G401.6 (cell line): ENCODE measurements at regions not wholly inside any gene's neighbourhood (a gene's known extent, or its start where the extent isn't known, plus 50 kb on each side); places are given as distances from the start of the nearest gene placed in this dataset.
"Not testable (repeated sequence)": the region's sequence is repeated elsewhere in the genome, so short reads cannot be mapped to it uniquely, and the experiment has no call there.

Experiments used
- FAIRE-seq: peaks from 2 replicates; lab custom pipeline; 2012; peaks lifted over from hg19 to GRCh38; lab: Jason Lieb, UNC

DNA sequence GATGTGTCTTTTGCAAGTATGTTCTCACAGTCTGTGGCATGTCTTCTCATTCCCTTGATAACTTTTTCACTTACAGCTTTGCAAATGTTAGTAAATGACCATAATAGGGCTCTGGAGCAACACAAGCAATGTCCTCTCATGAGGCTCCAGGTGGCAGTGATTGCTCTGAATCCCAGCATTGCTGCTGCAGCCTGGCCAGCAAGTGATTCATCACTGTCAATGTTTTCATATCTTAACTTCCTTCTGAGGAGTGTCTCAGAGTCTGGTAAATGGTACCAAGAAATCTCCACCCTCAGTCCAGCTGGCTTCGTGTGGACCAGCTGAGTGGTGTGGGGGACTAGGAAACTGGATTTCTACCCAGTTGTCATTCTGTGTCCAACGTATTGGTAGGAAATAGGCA is 139.6 kb downstream of the MYLK4 start:
- no peak for FAIRE-seq

- no peak for FAIRE-seq
Observed at GRCh38 chr6:2608503-2608902, 142.2 kb downstream of the MYLK4 start.

DNA sequence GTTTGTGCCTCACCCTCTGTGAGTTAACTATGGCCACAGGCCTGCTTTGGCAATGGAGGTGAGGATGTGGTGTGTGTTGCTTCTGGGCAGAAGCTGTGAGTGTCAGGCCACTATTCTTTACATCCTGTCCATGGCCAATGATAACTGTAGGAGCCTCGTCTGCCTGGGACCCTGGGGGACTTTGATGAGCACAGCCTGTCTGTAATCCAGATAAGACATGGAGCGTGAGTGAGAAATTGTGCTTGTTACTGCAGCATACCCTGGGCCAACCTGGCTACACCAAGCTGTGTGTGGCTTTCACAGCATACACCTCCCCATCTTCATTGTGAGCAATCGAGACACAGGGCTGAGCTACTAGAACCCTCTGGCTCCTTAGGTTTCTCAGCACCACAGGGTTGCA is 150.4 kb downstream of the MYLK4 start:
- FAIRE-seq = no peak

GRCh38 chr6:2599817-2600216 is 150.9 kb downstream of the MYLK4 start:
- FAIRE-seq = no peak

- no peak for FAIRE-seq
Observed at GRCh38 chr6:2598867-2599266, 151.9 kb downstream of the MYLK4 start.

- FAIRE-seq = no peak
Observed at GRCh38 chr6:2597991-2598390, 152.7 kb downstream of the MYLK4 start.

GRCh38 chr6:2597457-2597856 is 153.3 kb downstream of the MYLK4 start:
- not testable (repeated sequence) for FAIRE-seq

DNA sequence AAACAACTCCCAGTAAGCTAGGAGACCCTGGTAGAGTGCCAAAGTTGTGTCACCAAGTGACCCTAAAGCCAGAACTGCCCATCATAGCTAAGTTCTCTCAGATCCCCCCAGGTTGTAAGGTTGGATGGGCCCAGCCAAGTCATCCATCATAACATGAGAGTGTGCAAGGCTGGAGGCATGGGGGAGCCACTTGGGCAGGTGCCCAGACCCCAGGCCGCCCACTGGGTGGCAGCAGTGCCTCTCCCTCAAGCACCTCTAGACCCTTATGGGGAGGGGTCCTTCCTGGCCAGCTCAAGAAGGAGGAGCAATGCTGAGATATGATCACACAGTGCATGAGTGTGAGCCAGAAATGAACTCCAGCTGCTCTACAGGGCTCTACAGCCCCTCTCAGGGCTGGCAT is 154.5 kb downstream of the MYLK4 start:
- FAIRE-seq = no peak

- no peak for FAIRE-seq
Observed at GRCh38 chr6:2594868-2595267, 155.9 kb downstream of the MYLK4 start.

- FAIRE-seq = no peak
Observed at GRCh38 chr6:2593167-2593566, 157.6 kb downstream of the MYLK4 start.

DNA sequence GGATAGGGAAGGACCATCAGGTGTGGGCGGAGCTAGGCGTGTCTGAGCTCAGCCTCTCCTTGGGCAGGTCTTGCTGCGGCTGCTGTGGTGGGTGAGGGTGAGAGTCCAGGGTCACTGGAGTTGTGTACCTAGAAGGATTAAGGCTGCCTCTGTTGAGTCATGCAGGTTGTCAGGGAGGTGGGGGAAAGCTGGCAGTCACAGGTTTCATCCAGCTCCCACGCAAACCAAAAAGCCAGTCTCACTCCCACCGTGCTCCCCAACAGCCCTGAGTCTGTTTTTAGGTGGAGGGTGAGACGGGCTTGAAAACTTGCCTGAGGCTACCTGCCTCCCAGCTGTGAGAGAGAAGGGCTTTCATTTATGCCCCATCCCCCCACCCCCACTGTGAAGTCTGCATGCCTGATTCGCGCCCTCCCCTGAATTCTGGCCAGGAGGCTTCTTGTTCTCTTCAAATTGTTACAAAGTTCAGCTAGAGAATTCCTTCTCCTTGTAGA is 161.5 kb downstream of the MYLK4 start:
- FAIRE-seq = no peak

- FAIRE-seq = no peak
Observed at GRCh38 chr6:2583459-2583858, 167.3 kb downstream of the MYLK4 start.

- FAIRE-seq = no peak
Observed at GRCh38 chr6:2582268-2582667, 168.5 kb downstream of the MYLK4 start.

GRCh38 chr6:2581611-2582010 is 169.1 kb downstream of the MYLK4 start:
- FAIRE-seq = no peak

- FAIRE-seq = no peak
Observed at GRCh38 chr6:2581011-2581410, 169.7 kb downstream of the MYLK4 start.

- FAIRE-seq = no peak
Observed at GRCh38 chr6:2579804-2580570, 170.7 kb downstream of the MYLK4 start.

DNA sequence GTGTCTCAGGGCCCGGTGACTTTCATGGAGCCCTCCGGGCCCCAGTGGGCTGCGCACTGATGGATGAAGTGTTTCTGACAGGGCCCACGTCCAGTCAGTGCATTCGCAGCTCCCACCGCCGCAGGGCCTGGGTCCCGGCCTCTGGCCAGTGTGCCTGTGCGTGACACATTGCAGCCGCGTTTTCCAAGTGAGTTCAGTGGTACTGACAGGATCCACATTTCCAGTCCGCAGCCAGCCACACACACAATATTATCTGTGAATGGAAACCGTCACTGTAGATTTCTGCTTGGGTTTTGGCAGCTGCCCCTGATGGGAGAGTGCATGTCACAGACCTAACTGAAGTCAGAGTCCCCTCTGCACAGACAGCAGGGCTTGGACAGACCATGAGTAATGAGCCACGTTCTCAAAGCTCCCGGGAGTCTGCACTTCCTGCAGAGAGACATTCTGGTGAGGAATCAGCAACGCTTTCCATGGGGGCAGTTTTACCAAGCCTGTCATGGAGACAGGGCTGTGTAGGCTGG is 171.4 kb downstream of the MYLK4 start:
- no peak for FAIRE-seq

- no peak for FAIRE-seq
Observed at GRCh38 chr6:2578767-2579166, 172.0 kb downstream of the MYLK4 start.

DNA sequence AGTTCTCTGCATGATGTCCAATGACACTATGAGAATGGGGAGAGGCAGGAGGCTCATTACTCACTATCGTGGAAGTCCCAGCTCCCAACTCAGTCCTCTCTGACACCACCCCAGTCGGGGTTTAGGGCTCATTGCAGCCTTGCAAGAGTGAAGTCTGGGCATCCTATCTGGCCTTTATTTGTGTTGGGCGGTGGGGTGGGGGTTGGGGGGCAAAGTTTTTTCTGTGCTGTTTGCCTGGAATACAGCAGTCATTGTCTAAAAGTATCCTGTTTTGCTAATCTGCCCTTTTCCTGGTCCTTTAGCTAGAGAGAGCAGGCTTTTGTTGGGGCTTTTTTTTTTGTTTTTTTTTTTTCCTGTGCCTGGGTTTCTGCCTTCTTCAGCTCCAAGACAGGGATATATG is 174.2 kb downstream of the MYLK4 start:
- no peak for FAIRE-seq

DNA sequence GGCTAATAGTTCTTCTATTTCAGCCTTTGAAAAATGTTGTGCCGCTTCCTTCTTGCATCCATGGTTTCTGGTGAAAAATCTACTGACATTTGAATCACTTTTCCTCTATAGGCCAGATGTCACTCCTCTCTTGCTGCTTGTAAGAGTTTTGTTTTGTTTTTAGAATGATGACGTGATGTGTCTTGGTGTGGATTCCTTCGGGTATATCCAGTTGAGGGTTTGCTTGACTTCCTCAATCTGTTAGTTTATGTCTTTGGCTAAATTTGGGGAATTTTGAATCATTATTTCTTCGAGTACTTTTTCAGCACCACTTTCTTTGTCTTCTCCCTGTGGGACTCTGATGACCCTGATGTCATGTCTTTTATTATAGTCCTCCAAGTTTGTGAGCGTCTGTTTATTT is 175.5 kb downstream of the MYLK4 start:
- no peak for FAIRE-seq

GRCh38 chr6:2569420-2569819 is 181.3 kb downstream of the MYLK4 start:
- not testable (repeated sequence) for FAIRE-seq

DNA sequence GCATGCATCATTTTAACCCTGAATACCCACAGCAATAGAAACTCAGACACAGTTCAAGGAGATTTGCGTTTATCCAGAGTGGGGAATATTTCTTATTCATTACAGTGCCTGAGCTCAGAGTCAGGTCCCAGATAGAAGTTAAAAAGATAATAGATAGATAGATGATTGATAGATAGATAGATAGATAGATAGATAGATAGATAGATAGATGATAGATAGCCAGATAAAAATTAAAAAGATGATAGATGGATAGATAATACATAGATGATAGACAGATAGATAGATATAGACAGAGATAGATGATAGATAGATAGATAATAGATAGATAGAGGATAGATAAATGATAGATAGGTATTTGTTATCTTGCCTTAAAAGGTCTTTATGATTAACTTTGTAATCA is 184.7 kb downstream of the MYLK4 start:
- no peak for FAIRE-seq

- no peak for FAIRE-seq
Observed at GRCh38 chr6:2565499-2565898, 185.2 kb downstream of the MYLK4 start.

GRCh38 chr6:2563635-2564034 is 187.1 kb downstream of the MYLK4 start:
- FAIRE-seq = no peak
